Bronchial epithelial cell (primary cell): ENCODE measurements at regions not wholly inside any gene's neighbourhood (a gene's known extent, or its start where the extent isn't known, plus 50 kb on each side); places are given as distances from the start of the nearest gene placed in this dataset.
A peak's percentile ranks its signal among the peaks of the same experiment; 100 is the strongest.

Source experiments
- DNase-seq: peaks from one replicate; pipeline ENCODE4 v3.0.0-alpha.2; 2010; ENCODE audit warnings: low read depth
- FAIRE-seq: peaks from 2 replicates; lab custom pipeline; 2011; peaks lifted over from hg19 to GRCh38; lab: Jason Lieb, UNC
- H3K27me3 ChIP-seq: 2 replicates; pipeline ENCODE4 v1.5.1; 2011; ENCODE audit warnings: low read length; ENCODE audit not compliant: control insufficient read depth, insufficient read depth
- H3K36me3 ChIP-seq: 2 replicates; pipeline ENCODE4 v1.5.1; 2011; ENCODE audit warnings: low read length; ENCODE audit not compliant: control insufficient read depth, insufficient read depth
- H3K4me3 ChIP-seq: 2 replicates; pipeline ENCODE4 v1.5.1; 2011; ENCODE audit warnings: mild to moderate bottlenecking, low read depth, low read length, control low read depth
- CTCF ChIP-seq: IDR thresholded peaks from 2 replicates; pipeline ENCODE4 v1.5.1; 2011; ENCODE audit warnings: mild to moderate bottlenecking, moderate library complexity, low read length, control low read depth, inconsistent platforms; ENCODE audit not compliant: insufficient read depth, severe bottlenecking

GRCh38 chr4:100581337-100581736 lies 63.5 kb upstream of the EMCN start:
- no peak overlapping the region for H3K4me3 ChIP-seq
- no peaks in the 10 kb centered on the region for H3K27me3 ChIP-seq
- DNase-seq: peak; percentile 92
- no peak for TF ChIP-seq CTCF
- FAIRE-seq: no peak
- no peaks in the 10 kb centered on the region for H3K36me3 ChIP-seq

- H3K4me3 ChIP-seq: no peak overlapping the region
- no peak for TF ChIP-seq CTCF
- no peaks in the 10 kb centered on the region for H3K27me3 ChIP-seq
- DNase-seq (no peak), FAIRE-seq (no peak)
- H3K36me3 ChIP-seq: no peaks in the 10 kb centered on the region
Observed at GRCh38 chr4:100576570-100576969, 58.7 kb upstream of the EMCN start.

- Histone ChIP-seq H3K36me3 (no peaks in the 10 kb centered on the region), H3K27me3 (no peaks in the 10 kb centered on the region), H3K4me3 (no peak overlapping the region)
- no peak for TF ChIP-seq CTCF
- no peak for DNase-seq
- FAIRE-seq: no peak
Observed at GRCh38 chr4:100574607-100575006, 56.8 kb upstream of the EMCN start.

DNA sequence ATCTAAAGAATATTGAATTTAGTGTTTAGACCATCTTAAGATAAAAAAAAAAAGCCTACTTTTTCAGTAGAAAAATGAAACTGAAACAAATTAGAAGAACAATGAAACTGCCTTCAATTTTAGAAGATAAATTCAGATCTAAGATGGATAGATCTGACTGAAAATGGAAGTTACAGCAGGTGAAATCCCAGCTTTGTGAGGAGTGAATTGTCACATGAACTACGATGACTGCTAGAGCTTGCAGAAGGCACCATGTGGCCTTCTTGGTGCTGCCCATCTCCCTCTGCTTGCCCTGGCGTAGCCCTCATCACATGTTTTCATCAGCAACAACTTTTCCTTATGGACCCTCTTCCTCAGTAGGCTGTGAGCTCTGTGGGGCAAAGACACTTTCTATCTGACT lies 51.4 kb upstream of the EMCN start:
- no peak for TF ChIP-seq CTCF
- no peaks in the 10 kb centered on the region for H3K27me3 ChIP-seq
- no peak overlapping the region for H3K4me3 ChIP-seq
- H3K36me3 ChIP-seq: no peaks in the 10 kb centered on the region
- FAIRE-seq (no peak), DNase-seq (no peak)
